ENCODE measurements at regions not wholly inside any gene's neighbourhood (a gene's known extent, or its start where the extent isn't known, plus 50 kb on each side); places are given as distances from the start of the nearest gene placed in this dataset.

- no peak overlapping the region for H3K27ac Mint-ChIP-seq
- H3K9me3 Mint-ChIP-seq: no peaks in the 10 kb centered on the region
- no peaks in the 10 kb centered on the region for H3K27me3 Mint-ChIP-seq (ENCODE audit: low read depth)
- no peak overlapping the region for H3K4me3 Mint-ChIP-seq
- H3K4me1 Mint-ChIP-seq (ENCODE audit: low read depth): no peaks in the 10 kb centered on the region
- no peaks in the 10 kb centered on the region for H3K36me3 Mint-ChIP-seq (ENCODE audit: low read depth)
These were observed 140.0 kb downstream of the DCK start for GRCh38 chr4:71133491-71133890.

DNA sequence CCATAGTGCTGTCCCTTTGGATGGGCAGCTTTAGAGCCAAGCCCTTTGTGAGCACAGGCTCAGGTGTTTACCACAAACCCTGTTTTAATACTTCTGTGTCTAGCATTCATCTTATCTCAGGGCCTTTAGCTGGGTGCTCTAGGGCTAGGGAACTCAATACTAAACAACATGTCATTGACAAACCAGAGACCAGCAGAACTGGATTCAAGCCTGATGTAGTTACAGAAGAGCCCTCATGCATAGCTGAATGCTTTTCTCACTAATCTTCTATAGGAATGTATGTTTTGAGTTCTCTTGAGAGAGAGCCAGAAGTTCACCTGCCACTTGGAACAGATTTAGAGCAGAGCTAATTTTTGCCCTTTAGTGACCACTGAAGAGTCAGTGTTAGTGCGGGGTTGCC is 142.6 kb downstream of the DCK start:
- Mint-ChIP-seq H3K4me1 (ENCODE audit: low read depth) (no peaks in the 10 kb centered on the region), H3K27ac (no peak overlapping the region), H3K4me3 (no peak overlapping the region), H3K27me3 (ENCODE audit: low read depth) (no peaks in the 10 kb centered on the region), H3K36me3 (ENCODE audit: low read depth) (no peaks in the 10 kb centered on the region), H3K9me3 (no peaks in the 10 kb centered on the region)

GRCh38 chr4:71138007-71138615 is 144.7 kb downstream of the DCK start:
- Mint-ChIP-seq H3K9me3 (no peaks in the 10 kb centered on the region), H3K36me3 (ENCODE audit: low read depth) (no peaks in the 10 kb centered on the region), H3K4me1 (ENCODE audit: low read depth) (no peaks in the 10 kb centered on the region), H3K27me3 (ENCODE audit: low read depth) (no peaks in the 10 kb centered on the region), H3K27ac (no peak overlapping the region), H3K4me3 (no peak overlapping the region)

DNA sequence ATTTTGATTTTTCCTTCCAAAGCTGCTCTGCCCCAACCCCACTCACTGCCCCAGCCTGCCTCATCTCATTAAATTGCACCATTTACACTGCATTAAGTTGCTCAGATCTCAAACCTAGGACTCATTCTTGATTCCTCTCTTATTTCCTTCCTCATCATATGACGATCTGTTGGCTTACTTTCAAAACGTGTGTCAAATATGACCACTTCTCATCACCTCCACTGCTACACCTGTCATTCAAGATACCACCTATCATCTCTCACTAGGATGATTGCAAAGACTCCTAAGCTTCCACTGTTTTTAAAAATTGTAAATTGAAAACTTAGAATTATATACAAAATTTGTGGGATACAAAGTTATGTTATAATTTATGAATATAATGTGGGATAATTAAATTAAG is 147.1 kb downstream of the DCK start:
- Mint-ChIP-seq H3K27ac (no peak overlapping the region), H3K4me3 (no peak overlapping the region)

DNA sequence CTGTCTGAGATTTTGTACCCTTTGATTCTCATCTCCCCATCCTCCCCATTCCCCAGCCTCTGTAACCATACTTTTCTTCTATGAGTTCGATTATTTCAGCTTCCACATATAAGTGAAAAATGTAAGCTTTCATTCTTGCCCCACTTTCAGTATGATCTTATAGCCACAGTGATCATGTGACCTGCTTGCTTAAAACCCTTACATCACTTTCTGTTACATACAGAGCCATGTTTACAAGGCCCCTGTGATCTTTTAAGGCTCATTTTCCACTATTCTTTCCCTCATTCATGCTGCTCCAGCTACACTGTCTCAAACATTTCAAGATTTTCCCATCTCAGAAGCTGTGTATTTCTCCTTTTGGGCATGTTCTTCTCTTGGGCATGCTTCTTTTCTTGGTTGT is 147.7 kb downstream of the DCK start:
- H3K4me1 Mint-ChIP-seq (ENCODE audit: low read depth): no peaks in the 10 kb centered on the region
- no peak overlapping the region for H3K4me3 Mint-ChIP-seq
- no peaks in the 10 kb centered on the region for H3K36me3 Mint-ChIP-seq (ENCODE audit: low read depth)
- no peaks in the 10 kb centered on the region for H3K9me3 Mint-ChIP-seq
- no peaks in the 10 kb centered on the region for H3K27me3 Mint-ChIP-seq (ENCODE audit: low read depth)
- H3K27ac Mint-ChIP-seq: no peak overlapping the region

More for the DNA sequence above, 147.1 kb downstream of the DCK start:
- H3K27me3 Mint-ChIP-seq (ENCODE audit: low read depth): no peaks in the 10 kb centered on the region
- no peaks in the 10 kb centered on the region for H3K4me1 Mint-ChIP-seq (ENCODE audit: low read depth)
- no peaks in the 10 kb centered on the region for H3K36me3 Mint-ChIP-seq (ENCODE audit: low read depth)
- H3K9me3 Mint-ChIP-seq: no peaks in the 10 kb centered on the region

- Mint-ChIP-seq H3K9me3 (no peaks in the 10 kb centered on the region), H3K4me3 (no peak overlapping the region), H3K4me1 (ENCODE audit: low read depth) (no peaks in the 10 kb centered on the region), H3K36me3 (ENCODE audit: low read depth) (no peaks in the 10 kb centered on the region), H3K27ac (no peak overlapping the region), H3K27me3 (ENCODE audit: low read depth) (no peaks in the 10 kb centered on the region)
These were observed 153.8 kb downstream of the DCK start for GRCh38 chr4:71147261-71147660.

GRCh38 chr4:71148545-71148944 is 155.1 kb downstream of the DCK start:
- H3K4me3 Mint-ChIP-seq: no peak overlapping the region
- H3K4me1 Mint-ChIP-seq (ENCODE audit: low read depth): no peaks in the 10 kb centered on the region
- H3K27me3 Mint-ChIP-seq (ENCODE audit: low read depth): no peaks in the 10 kb centered on the region
- no peaks in the 10 kb centered on the region for H3K9me3 Mint-ChIP-seq
- no peak overlapping the region for H3K27ac Mint-ChIP-seq
- no peaks in the 10 kb centered on the region for H3K36me3 Mint-ChIP-seq (ENCODE audit: low read depth)

DNA sequence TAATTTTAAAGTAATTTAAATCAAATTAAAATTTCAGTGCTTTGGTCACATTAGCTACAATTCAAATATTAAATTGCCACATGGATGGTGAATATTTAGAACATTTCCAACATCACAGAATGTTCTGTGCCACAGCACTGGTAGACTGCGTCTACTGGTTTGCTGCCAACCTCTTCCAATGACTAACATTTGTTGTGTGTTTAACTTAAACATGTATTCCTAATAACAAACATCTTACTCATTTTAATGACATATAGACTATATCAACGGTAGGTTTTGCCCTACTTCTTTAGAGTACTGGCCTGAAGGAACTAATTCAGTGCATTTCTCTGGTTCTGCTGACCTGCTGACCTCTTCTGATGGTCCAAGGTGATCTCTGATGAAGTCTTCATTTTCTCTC is 157.6 kb downstream of the DCK start:
- no peaks in the 10 kb centered on the region for H3K27me3 Mint-ChIP-seq (ENCODE audit: low read depth)
- no peaks in the 10 kb centered on the region for H3K4me1 Mint-ChIP-seq (ENCODE audit: low read depth)
- H3K9me3 Mint-ChIP-seq: no peaks in the 10 kb centered on the region
- H3K4me3 Mint-ChIP-seq: no peak overlapping the region
- H3K27ac Mint-ChIP-seq: no peak overlapping the region
- no peaks in the 10 kb centered on the region for H3K36me3 Mint-ChIP-seq (ENCODE audit: low read depth)

DNA sequence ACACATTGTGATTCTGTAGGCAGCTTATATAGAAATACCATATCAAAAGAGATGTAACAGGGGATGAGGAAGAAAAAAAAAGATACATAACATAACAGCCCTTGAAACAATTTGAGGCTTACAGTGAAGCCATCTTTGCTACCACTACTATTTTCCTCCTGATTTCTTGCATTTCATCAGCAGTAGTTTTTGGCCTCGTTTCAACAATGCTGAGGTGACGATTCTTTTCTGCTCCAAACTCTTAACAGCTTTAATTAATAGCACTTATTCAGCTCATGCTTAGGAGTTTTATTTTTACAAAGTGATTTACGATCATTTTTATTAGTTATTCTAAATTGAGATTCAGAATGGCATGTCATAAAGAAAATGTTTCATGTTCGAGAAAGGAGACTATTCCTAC is 163.2 kb downstream of the DCK start:
- Mint-ChIP-seq H3K9me3 (no peaks in the 10 kb centered on the region), H3K4me1 (ENCODE audit: low read depth) (no peaks in the 10 kb centered on the region), H3K27me3 (ENCODE audit: low read depth) (peaks cover 7% of the 10 kb centered on the region), H3K4me3 (no peak overlapping the region), H3K27ac (no peak overlapping the region), H3K36me3 (ENCODE audit: low read depth) (no peaks in the 10 kb centered on the region)

GRCh38 chr4:71162386-71162785 is 168.9 kb downstream of the DCK start:
- Mint-ChIP-seq H3K27ac (no peak overlapping the region), H3K27me3 (ENCODE audit: low read depth) (peaks cover 13% of the 10 kb centered on the region), H3K36me3 (ENCODE audit: low read depth) (no peaks in the 10 kb centered on the region), H3K4me1 (ENCODE audit: low read depth) (no peaks in the 10 kb centered on the region), H3K4me3 (no peak overlapping the region), H3K9me3 (no peaks in the 10 kb centered on the region)

DNA sequence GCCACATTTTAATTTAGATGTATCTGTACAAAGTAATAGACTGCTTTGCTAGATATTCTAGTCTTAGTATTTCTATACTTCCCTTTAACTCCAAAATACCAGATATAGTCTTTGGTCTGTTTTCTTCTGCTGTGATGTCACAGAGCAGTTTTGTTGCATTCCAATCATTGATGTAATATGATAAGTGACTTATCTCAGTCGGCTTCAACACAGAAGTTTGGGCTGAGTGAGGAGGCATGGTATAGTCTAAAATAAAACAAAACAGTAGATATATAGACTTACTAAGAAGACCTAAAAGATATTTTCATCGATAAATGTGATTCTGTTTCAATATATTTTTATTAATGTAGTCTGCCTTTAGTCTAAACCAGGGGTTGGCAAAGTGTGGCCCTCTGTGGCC is 169.9 kb downstream of the DCK start:
- no peak overlapping the region for H3K4me3 Mint-ChIP-seq
- no peak overlapping the region for H3K27ac Mint-ChIP-seq
- no peaks in the 10 kb centered on the region for H3K9me3 Mint-ChIP-seq
- no peaks in the 10 kb centered on the region for H3K4me1 Mint-ChIP-seq (ENCODE audit: low read depth)
- no peaks in the 10 kb centered on the region for H3K36me3 Mint-ChIP-seq (ENCODE audit: low read depth)
- H3K27me3 Mint-ChIP-seq (ENCODE audit: low read depth): peaks cover 9% of the 10 kb centered on the region

DNA sequence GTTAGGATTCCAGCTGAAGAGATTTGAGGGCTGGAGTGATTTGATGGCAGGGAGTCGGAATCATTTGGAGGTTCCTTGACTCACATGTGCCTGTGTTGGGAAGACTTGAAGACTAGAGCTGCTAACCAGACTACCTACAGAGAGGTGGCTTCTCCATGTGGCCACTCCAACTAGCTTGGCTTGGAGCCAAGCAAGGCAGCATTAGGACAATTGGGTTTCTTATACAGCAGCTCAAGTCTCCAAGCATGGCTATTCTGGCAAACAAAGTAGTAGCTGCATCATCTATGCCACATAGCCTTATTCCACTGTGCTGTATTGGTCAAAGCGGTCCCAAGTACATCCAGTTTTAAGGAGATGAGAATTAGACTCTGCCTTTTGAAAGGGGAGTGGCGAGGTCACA is 171.7 kb upstream of the SLC4A4 start:
- Mint-ChIP-seq H3K9me3 (no peaks in the 10 kb centered on the region), H3K27ac (no peak overlapping the region), H3K4me1 (ENCODE audit: low read depth) (no peaks in the 10 kb centered on the region), H3K36me3 (ENCODE audit: low read depth) (no peaks in the 10 kb centered on the region), H3K27me3 (ENCODE audit: low read depth) (peaks cover 6% of the 10 kb centered on the region), H3K4me3 (no peak overlapping the region)

DNA sequence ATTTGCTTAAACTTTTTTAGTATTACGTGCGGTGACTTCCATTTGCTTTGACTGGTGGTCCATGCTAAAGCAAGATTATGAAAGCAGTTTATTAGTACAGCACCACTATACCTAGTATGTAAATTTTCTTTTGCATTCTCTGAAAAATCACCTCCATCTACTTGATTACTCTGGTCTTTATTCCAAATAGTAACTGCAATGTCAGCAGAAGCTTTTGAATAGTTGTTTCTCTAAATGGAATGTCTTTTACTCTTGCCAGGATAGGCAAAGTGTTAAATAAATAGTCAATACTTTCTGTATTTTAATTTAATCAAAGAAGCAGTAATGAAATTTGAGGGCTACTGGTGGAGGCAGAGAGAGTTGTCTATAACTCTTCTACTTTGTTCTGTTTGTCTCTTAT is 167.2 kb upstream of the SLC4A4 start:
- Mint-ChIP-seq H3K9me3 (no peaks in the 10 kb centered on the region), H3K36me3 (ENCODE audit: low read depth) (no peaks in the 10 kb centered on the region), H3K4me1 (ENCODE audit: low read depth) (no peaks in the 10 kb centered on the region), H3K27ac (no peak overlapping the region), H3K4me3 (no peak overlapping the region), H3K27me3 (ENCODE audit: low read depth) (peaks cover 5% of the 10 kb centered on the region)

DNA sequence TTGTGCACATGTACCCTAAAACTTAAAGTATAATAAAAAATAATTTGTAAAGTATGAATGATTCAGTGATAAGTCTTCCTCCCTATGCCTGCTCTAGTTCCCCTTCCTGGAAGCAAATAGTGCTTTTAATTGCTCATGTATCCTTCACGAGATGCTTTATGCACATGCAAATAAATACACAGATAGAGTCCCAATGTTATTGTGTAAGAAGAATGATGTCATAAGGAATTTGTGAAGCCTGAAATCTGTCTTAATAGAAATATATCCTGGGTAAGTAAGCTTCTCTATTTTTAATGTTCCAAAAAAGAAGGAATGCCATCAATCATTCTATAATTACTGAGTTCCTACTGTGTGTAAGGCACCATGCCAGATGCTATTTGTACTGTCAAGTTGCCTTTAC is 157.5 kb upstream of the SLC4A4 start:
- Mint-ChIP-seq H3K27ac (no peak overlapping the region), H3K4me1 (ENCODE audit: low read depth) (peaks cover 9% of the 10 kb centered on the region), H3K9me3 (no peaks in the 10 kb centered on the region), H3K36me3 (ENCODE audit: low read depth) (no peaks in the 10 kb centered on the region), H3K4me3 (no peak overlapping the region), H3K27me3 (ENCODE audit: low read depth) (peaks cover 31% of the 10 kb centered on the region)

GRCh38 chr4:71184195-71184781 is 154.5 kb upstream of the SLC4A4 start:
- Mint-ChIP-seq H3K27ac (no peak overlapping the region), H3K4me3 (no peak overlapping the region), H3K9me3 (no peaks in the 10 kb centered on the region), H3K4me1 (ENCODE audit: low read depth) (peaks cover 24% of the 10 kb centered on the region), H3K27me3 (ENCODE audit: low read depth) (peaks cover 44% of the 10 kb centered on the region), H3K36me3 (ENCODE audit: low read depth) (no peaks in the 10 kb centered on the region)

DNA sequence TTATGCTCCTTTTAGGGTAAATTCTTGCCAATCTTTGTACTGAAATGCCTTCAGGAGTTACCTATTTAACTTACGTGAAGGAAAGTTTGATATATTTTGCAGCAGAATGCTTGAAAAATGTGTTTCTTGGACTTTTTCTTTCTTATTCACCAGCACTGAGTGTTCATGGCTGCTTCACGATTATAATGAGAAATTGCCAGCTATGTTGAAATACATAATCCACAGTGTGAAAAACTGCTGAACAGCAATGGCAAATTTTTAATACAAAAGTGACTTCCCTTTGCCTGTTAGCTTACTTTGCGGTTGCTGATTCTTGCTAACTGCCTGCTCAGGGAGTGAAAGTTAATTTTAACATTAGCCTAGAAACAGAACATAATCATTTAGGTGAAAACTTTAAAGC is 153.8 kb upstream of the SLC4A4 start:
- Mint-ChIP-seq H3K9me3 (no peaks in the 10 kb centered on the region), H3K27ac (no peak overlapping the region), H3K27me3 (ENCODE audit: low read depth) (peaks cover 52% of the 10 kb centered on the region), H3K36me3 (ENCODE audit: low read depth) (no peaks in the 10 kb centered on the region), H3K4me3 (no peak overlapping the region), H3K4me1 (ENCODE audit: low read depth) (peaks cover 24% of the 10 kb centered on the region)

Measured in T-helper 1 cell treated with Interleukin-12 subunit alpha and Interleukin-12 subunit beta and Interleukin-4 antibody, amounts not matched to agents 30 μg/mL and 1 μg/mL, for 36 hours (primary cell).